Dermis microvascular lymphatic vessel endothelial cell (primary cell): ENCODE measurements at regions not wholly inside any gene's neighbourhood (a gene's known extent, or its start where the extent isn't known, plus 50 kb on each side); places are given as distances from the start of the nearest gene placed in this dataset.
A peak's percentile ranks its signal among the peaks of the same experiment; 100 is the strongest.

Experiments
- DNase-seq, 2 donors: peaks; one replicate each; pipeline versions ENCODE4 v3.0.0 to v3.0.0-alpha.2; 2010; ENCODE audit warnings: low read depth in 2 of 2

DNA sequence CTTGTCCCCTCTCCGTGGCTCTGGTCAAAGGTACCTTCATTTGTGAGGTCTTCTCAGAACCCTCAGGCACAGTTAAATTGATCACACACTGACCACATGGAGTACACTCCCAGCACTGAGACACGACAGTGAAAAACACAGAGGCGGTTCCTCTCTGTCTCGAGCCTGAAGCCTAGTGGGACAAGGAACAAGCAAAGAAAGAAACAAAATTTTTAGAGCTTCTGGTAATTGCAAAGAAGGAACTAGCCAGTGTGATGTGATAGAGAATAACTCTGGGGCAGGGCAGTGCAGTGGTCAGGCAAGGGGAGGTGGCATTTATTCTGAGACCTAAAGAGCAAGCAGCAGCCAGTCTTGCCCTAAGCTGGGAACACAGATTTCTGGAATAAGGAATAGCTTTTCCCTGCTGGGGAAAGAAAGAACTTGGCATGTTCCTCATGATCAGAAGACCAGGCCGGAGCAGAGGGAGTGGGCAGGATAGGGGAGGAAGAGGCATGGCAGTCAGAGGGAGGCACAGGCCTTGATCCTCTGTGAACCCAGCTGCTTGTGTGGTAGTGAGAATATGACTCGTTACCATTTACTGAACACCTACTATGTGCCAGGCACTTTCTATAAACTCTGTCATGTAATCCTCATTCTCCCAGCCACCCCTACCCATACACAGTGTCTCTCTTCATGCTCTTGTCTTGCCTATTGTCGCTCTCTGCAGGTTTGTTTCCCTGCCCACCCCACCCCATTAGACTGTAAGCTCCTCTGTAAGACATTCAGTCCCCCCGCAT is 262.3 kb upstream of the HES1 start:
- DNase-seq = no peak

DNA sequence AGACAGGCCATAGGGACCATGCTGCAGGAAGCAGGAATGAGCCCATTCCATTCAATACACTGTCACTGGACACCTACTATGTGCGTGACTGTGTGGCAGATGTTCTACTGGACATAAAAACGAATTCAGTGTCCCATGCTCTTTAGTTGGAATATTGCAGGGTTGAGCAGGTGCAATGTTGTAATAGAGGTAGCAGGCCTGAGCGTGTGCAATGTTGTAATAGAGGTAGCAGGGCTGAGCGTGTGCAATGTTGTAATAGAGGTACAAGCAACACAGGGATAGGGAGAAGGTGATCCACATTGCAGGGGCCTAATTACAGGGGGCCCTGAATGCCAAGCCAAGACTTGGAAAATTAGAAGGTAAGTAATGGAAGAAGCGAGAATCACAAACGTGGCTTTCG is 261.4 kb upstream of the HES1 start:
- no peak for DNase-seq

DNA sequence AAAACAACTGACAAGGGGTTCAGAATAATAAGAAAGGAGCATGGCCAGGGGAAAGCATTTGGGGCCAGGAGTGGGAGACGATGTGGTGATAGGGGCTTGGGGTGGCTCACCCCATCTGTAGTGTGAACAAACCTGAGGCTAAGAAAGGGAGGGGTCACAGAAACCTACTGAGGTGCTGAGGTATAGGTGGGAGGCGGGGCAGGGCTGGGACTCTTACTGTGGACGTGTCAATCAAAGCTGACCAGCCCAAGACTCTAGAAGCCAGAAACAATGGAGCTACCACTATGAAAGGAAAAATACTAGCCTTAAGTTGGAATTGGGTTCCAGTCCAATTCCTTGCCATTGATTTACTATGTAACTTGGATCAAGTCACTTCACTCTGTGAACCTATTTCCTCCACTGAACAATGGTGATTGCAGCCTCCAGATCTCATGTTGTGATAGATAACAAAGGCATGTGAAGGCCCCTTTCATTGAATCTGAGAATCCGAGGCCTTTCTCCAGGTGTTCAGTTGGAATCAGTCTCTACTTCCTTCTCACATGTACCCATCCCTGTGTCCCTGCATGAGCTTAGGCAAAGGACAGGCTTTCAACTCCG is 260.9 kb upstream of the HES1 start:
- DNase-seq = peak in 1 of 2 donors; percentile 79

DNA sequence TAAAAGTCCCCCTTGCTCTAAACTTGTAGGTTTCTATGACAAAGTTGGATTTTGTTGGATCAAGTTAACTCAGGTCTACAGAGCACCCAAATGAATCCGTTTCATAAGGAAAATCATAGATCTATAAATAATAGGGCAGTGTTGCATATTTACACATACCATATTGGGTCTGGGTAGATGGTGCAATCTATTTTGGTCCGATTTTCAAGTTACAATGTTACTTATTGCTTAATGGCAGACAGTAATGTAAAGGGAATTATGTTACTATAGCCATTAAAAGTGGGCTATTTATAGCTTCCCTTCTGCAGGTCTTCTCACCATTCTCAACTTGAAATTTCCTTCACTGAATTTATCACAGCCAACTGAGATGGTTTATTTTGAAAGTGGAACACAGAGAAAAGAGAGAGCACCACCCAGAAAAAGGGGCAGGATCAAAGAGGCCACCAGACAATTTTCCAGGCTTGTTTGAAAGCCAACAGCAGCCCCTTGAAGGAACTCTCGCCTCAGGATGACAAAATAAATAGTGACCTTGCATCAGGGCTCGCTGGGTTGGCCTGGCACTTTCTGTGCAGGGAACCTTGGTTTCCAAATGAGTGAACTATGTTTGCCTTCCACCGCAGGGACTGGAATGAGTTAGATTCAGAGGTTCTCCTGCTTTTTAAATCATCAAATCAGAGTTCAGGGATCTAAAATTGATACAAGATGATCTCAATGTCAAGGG is 260.2 kb upstream of the HES1 start:
- no peak for DNase-seq

DNA sequence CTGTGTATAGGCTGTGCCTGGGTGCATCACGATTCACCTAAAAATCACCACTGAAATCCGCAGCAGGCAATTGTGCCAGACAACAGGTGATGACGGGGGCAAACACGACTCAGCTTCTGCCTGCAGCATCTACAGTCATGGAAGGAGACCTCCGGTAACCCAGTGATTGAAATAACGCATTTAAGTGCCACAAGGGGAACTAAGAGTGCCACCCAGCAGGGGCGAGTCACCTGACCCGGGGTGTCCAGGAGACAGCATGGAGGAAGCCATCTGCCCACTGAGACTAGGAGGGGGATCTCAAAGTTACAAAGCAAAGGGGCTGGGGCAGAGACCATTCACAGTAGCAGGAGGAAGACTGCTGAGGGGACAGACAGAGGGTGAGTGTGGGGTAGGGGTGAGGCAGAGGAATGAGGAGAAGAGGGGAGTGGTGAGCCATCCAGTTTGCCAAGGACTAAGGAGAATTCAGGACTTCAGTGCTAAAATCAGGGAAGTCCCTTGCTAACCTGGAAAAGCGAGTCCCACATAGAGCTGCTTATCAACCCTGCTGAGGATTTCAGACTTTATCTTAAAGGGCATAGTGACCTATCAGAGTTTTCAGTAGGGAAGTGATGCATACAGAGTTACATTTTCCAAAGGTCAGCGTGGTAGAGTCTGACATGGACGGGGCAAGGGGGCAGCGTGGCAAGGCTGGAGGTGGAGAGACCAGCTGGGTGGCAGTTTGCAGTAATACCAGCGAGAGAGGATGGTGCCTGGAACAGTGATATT is 256.7 kb upstream of the HES1 start:
- no peak for DNase-seq

DNA sequence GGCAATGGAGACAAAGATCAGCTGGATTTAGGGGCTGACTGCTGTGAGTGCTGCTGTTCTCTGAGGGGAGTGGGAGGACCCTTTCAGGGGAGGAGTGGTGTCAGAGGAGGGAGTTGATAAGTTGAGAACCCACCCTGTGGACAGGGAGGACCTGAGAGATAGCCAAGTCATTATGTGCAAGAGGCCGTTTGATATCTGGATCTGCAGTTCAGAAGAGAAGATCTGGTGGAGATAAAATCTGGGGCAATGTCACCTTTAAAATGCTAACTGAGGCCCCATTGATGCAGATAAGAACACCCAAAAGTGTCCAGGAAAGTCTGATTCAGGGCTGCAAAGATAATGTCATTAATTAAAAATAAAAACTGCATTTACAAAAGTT is 256.1 kb upstream of the HES1 start:
- DNase-seq = no peak

DNA sequence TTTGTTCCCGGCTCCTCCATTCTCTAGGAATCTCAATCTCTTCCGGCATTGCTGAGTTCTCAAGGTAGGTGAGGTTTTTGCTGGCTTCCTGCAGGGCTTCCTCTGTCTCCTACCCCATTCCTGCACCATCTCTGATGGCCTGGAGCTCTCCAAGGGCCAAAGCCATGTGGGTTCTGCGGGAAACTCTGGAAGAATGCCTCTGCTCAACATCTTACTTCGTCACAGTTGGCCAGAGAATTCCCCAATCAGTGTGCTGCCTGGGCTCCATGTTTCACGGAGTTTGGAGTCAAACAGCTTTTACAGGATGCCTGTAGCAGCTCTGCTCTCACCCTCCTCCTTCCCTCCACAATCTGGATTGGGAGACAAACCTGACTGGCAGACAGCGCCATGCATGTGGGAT is 253.9 kb upstream of the HES1 start:
- DNase-seq = no peak

DNA sequence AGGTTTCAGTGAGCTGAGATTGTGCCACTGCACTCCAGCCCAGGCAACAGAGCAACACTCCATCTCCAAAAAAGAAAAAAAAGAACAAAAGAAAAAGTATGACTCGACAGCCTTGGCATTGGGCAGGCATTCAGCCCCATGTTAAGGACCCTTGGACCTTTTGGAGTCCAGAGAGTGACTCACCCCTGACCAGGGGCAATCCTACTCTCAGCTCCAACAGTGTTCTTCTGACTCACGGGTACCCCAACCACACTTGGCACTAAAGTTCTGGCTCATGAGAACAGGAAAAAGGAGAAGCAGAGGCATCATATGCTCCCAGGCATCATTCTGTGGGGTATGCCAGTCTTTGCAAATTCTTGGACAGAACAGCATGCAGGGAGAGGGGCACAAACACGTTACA is 252.4 kb upstream of the HES1 start:
- DNase-seq = peak in 1 of 2 donors; percentile 10

DNA sequence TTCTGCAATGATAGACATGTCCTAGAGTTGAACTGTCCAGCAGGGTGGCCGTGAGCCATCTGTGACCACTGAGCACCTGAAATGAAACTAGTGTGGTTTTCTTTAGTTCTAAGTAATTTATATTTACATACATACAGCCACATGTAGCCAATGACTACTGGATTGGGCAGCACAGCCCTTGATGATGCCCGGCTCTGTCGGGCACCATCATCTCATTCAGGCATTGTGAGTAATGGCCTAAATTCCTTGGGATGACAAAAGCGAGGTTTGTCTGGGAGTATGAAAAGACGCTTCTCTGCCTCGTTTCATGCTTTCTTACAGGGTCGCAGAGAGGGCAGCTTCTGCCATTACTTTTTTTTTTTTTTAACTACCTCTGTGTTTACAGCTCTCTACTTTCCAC is 251.9 kb upstream of the HES1 start:
- DNase-seq = no peak

DNA sequence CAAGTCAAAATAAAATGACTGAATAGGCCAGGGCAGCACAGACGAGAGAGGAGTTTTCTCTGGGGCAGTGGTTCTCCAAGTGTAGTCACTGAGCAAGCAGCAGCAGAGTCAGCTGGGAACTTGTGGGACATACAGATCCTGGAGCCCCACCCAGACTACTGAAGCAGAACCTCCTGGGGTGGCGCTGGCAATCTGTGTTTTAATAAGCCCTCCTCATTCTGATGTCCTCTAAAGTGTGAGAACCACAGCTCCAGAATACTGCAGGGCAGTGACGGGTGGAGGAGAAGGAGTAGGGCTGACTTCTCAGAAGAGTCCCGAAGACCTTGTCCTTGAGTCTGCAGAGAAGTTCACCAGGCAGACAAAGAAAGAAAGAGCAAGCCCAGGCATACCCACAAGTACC is 251.3 kb upstream of the HES1 start:
- no peak for DNase-seq

DNA sequence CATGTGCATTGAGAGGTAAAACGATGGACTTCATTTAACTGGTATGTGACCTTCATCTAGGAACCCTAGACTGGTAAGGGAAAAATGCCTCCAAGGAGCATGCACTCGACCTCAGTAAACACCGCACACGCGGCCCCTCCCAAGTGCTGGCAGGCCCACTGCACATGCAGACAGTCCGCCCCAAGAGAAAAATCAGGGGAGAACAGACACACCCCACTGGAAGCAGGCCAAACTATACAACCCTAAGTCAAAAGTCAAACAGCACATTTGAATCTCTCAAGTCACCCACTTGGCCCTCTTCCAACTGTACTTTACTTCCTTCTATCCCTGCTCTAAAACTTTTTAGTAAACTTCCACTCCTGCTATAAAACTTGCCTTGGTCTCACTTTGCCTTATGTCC is 250.1 kb upstream of the HES1 start:
- DNase-seq = peak in 1 of 2 donors; percentile 74

DNA sequence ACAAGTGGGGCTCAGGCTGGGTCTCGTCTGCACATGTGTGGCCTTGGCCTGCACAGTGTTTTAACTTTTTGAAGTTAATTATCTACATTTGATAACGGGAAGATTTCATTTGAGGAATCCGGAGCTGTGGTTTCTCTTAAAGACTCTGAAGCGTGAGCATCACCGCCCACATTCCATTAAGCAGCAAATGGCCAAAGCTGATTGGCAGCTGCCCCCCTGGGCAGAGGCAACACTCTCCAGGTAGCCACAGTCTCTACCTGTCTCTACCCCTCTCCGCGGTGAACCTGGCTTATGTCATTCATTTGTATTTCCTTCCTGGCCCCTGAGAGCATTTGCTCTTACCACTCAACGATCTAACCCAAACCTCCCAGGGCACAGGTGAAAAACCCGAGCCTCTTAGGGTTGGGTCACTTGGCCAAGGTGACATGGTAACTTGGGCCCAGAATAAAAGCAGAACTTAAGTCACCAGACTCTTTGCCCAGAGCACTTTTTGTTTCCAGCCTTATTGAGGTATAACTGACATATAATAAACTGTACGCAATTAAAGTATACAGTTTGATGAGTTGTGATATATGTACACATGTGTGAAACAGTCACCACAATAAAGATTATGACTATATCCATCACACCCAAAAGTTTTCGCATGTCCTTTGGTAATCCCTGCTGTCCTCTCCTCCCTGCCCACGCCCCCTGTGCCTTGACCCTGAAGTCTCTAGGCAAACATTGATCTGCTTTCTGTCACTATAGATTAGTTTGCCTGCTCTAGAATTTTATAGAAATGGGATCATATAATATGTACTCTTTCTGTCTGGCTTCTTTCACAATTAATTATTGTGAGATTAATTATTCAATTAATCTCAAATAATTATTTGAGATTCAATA is 245.7 kb upstream of the HES1 start:
- no peak for DNase-seq

DNA sequence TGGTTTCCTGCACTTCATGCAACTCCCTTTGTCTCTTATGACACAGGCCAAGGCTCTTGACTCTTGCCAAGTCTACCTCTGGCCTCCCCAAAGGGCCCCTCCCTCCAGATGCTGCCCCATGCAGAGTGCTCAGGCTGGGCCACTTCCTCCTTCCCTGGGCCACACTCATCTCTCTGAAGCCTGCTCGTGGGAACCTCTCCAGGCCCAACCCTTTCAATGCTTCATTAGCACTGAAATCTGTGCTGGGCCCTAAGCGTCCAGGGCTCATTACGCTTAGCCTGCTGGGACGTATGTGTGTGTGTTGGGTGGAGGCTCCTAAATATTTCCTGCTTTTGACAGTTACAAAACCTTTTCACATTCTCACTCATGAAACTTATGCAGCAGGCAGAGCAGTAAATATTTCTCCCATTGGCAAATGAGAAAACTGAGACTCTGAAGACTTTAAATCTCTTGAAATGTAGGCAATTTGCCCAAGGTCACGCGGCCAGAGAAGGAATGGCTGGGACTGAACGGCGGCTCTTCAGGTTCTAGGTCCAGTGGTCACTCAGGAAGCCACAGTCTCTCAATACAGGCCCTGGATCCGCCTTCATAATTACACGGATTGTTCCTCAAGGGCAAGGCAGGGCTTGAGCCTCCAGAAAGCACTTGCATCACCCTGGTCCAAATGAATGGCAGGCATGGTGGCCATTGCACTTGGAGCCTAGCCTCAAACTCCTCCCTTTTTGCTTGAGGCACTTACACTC is 241.7 kb upstream of the HES1 start:
- DNase-seq = no peak

DNA sequence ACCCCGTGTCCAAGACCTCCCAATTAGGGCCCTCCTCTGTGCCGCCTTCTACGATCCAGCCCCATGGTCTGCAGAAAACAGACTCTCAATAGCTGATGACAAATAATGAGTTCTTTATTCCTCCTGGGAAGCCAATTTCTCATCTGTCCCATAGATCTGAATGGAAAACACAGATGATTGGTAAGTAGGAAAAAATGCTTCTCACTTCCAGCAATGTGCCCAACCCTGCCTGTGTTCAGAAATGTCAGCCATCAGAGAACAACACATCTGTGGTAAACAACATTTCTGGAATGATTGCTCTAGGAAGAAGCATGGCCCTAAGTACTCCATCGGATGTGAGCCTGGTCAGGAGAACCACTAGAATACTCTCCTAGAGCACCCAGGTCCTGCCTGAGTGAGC is 240.5 kb upstream of the HES1 start:
- DNase-seq = no peak

DNA sequence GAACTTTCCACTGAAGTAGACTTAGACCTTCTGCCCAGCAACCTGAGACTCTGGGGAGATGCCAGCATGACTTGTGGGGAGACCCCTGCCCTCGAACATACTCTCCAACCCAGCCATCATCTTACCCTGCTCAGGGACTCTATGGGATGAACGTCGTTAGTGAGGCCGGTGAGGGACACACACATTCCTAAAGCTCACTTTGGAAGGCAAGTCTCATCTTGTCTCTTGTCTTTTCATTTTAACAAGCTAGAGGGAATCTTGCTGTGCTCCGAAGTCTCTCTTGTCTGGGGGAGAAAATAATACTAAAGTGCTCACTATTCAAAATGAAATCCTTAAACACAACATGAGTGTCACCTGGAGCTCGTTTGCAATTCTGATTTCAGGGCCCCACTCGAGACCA is 239.5 kb upstream of the HES1 start:
- no peak for DNase-seq

DNA sequence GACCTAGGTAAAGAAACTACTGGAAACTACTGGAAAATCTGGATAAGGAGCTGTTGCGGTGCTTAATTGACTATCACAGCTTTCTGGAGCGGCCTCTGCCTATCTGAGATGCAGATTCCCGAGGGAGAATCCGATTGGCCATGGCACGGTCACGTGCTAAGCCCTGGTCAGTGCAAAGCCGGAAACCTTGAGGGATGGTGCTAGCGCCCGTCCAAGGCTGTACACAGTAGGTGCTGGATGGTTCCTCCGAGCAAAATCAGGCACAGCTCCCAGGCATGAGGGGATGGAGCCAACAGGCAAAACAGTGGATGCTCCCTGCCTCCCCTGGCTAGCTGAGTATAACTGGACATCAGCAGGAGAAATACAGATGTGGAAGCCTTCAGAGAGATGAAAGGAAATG is 238.7 kb upstream of the HES1 start:
- DNase-seq = no peak

DNA sequence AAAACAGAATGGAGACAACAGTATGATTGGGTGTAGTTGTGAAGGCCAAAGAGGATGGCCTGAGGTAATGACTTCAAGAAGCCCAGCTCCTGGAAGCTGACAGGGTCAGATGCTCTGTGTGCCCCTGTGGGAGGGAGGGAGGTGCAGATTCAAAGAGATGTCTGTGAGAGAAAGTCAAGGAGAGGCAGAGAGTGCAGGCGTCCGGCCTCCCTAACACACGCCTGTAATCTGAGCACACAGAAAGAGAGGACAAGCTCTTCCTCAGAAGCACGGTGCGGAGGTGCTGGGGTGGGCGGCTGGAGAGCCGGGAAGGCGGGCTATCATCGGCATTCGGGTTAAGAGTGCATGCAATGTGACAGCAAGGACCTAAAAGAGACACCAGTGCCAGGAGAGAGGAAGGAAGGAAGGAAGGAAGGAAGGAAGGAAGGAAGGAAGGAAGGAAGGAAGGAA is 238.2 kb upstream of the HES1 start:
- no peak for DNase-seq

DNA sequence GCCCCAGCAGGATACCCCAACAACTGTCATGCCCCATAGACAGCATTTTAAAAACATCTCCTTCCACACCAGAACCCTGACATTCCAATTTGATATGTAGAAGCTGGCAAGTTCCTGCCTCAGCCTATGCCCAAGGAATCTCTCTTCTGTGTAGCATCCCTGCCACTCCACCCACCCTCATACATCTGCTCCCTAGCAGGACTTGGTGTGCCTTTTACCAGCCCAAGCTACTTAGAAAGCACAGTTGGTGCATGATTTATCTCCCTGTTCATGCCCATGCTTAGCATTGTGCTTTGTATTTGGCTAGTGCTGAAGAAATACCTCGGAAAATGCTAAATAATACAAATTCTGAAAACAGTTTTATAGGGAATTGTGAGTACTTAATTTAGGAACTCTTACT is 236.9 kb upstream of the HES1 start:
- no peak for DNase-seq

DNA sequence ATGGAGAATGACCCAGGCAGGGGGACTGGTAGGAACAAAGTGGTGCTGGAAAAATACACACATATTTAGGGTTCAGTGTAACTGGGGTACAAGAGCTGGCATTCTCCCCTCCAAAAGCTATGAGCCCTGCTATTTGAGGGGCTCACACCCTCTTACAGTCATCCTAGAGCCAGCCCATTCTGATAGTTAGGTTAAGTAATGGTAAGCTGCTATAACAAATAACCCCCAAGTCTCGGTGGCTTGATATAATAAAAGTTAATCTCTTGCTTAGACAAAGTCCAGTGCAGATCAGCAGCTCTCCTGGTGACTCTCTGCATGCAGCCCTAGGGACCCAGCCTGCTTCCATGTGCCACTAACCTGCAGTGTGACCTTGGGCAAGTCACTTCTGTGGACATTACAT is 234.9 kb upstream of the HES1 start:
- no peak for DNase-seq
